ENCODE measurements at regions not wholly inside any gene's neighbourhood (a gene's known extent, or its start where the extent isn't known, plus 50 kb on each side); places are given as distances from the start of the nearest gene placed in this dataset.
A peak's percentile ranks its signal among the peaks of the same experiment; 100 is the strongest.
"Not testable (repeated sequence)": the region's sequence is repeated elsewhere in the genome, so short reads cannot be mapped to it uniquely, and the experiment has no call there.

GRCh38 chr7:67301667-67302066 lies 305.0 kb downstream of the TYW1 start:
- DNase-seq, result no peak

DNA sequence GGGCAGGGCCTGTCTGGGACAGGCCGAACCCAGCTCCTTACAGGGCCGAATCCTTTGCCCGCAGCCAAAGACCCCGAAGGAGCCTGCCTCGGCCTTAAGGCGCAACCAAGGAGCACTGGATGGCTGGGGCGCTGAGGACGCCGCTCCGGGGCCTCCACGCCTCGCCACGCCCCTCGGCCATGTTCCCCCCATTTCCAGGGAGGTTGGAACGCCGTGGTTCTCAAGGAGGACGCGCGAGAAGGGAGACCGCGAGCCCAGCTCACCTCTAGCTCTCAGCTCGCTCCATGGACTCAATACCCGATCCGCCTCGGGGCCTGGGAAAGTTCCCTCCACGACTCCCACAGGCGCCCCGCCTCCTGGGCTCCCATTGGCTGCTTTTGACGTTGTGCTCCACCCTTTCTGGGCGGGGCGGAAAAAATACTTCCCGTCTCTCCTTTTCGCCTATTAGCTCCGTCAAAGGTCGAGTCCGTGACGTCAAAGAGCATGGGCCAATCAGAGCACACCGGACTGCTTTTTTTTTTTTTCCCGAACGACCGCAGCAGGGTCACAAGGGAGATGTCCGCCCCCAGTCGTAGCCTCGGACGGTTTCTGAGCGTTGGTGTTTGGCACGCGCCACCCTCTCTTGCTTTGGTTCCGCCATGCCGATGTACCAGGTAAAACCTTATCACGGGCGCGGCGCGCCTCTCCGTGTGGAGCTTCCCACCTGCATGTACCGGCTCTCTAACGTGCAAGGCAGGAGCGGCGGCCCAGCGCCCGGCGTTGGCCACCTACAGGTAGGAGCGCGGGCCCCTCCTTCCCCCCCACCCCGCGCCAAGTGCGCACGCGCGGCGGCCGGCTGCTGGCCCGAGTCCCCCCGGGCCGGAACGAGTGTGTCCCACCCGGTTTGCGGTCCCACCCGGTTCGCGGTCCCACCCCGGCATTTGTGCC lies 305.7 kb downstream of the TYW1 start:
- peak; percentile 95 for DNase-seq

- not testable (repeated sequence) for DNase-seq
Measured at GRCh38 chr7:67304846-67305245, 308.2 kb downstream of the TYW1 start.

GRCh38 chr7:67306331-67306730 lies 309.7 kb downstream of the TYW1 start:
- no peak for DNase-seq

DNA sequence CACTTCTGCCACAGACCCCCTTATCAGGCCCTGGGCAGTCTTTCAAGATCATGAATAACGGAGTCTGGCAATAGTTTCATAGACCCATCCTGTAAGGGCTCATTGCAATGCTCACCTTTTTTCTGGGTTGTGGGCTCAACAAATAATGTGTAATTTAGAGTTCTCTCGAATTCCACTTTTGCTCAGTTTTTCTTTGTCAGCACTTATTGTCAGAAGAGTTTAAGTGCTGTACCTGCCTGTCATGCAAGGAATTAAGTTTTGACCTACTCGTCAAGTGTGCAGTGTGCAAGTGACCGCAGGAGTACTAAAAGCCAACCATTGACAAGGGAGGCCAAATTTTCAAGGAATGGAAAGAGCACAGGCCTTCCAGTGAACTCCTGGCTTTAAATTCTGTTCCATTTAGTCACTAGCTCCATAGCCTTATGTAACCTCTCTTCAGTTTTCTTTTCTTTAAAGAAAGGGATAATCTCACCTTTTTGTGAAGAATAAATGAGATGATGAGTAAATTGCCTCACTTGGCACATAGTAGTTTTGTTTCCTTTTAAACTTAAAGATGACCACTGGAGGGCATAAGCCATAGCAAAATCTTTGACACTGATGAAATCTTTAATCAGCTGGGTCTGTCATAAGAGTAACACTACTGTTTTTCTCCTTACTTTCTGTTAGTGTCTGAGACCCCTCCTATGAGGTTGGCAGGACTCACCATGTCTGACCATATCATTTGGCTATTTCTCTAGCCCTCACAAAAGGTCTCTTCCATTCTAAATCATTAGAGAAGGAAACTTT lies 313.3 kb downstream of the TYW1 start:
- DNase-seq, result no peak

GRCh38 chr7:67311901-67312300 lies 315.3 kb downstream of the TYW1 start:
- no peak for DNase-seq

- DNase-seq, result no peak
Measured at GRCh38 chr7:67313213-67313612, 316.6 kb downstream of the TYW1 start.

GRCh38 chr7:67316902-67317301 lies 320.3 kb downstream of the TYW1 start:
- not testable (repeated sequence) for DNase-seq

DNA sequence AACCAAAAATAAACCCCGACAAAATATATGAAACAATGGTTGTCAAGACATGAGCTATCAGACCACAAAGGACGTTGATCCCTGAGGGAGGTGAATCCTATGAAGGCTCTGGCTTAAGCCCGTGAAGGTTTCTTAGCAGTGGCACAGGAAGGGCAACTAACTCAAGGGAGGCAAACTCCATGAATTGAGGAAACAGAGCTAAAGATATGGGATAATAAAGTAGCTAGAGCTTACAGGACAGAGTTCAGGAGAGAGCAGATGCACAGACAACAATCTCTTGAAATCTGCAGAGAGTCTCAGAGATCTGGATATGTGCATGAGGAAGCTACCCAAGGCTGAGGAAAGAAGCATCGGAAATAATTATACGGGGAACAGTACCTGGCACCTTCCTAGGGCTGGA lies 331.6 kb downstream of the TYW1 start:
- DNase-seq, result not testable (repeated sequence)

DNA sequence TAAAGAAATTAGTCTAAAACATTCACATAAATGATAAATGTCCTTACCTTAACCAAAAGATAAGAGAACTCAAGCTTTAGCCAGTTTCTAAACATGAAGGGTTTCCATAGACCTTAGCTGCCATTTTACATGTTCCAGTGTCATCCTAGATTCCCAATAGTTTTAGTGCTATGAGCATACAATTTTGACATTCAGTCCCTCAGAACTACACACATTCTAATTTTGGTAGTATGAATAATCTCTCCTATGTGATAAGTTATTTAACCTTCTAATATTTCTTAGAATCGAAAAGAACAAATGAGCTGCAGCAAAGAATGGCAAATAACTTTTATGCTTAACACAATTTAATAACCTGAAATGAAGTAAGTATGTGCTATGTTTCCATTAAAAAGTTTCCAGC lies 338.5 kb downstream of the TYW1 start:
- DNase-seq, result not testable (repeated sequence)

- not testable (repeated sequence) for DNase-seq
Measured at GRCh38 chr7:67335663-67336062, 339.0 kb downstream of the TYW1 start.

- DNase-seq, result not testable (repeated sequence)
Measured at GRCh38 chr7:67338545-67338944, 341.9 kb downstream of the TYW1 start.

GRCh38 chr7:67341153-67341768 lies 344.6 kb downstream of the TYW1 start:
- no peak for DNase-seq

DNA sequence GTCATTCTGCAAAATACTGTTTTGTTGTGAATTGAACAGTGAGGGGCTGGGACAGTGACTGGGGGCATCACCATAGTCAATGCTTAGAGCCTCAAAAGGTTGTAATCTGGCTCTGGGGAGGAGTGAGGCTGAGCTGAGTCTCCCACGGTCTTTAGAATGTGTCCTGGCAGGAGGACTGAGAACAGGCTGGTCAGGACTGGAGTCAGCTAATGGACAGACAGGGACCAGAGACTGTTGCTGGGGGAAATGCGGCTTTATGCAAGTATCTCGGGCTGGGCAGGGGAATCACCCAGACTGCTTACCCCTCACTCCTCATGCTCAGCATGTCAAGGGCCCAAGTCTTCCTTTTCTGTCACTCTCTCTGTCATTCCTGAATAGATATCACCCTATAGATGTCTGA lies 346.5 kb downstream of the TYW1 start:
- no peak for DNase-seq

DNA sequence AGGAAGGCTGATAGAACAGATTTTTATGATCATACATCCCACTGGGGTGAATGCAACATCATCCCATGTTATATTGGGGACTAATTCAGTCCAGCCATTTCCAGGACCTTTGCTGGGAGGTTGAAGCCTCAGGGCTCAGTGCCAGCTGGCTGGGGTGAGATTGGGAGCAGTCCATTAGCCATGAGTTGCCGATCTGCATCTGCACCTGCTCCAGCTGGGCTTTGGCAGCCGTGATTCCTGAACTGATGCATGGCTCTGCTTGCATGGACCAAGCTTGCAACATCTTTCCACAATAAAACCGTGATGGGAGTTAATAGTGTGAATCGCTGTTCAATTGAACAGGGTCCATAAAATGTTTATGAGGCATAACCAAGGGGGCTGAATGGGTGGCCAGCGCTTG lies 346.9 kb downstream of the TYW1 start:
- no peak for DNase-seq

- DNase-seq, result peak; percentile 10
Measured at GRCh38 chr7:67344481-67345193, 348.0 kb downstream of the TYW1 start.

GRCh38 chr7:67346126-67346525 lies 349.5 kb downstream of the TYW1 start:
- DNase-seq, result no peak

GRCh38 chr7:67346876-67347275 lies 350.2 kb downstream of the TYW1 start:
- no peak for DNase-seq

GRCh38 chr7:67348171-67348570 lies 351.5 kb downstream of the TYW1 start:
- no peak for DNase-seq

- DNase-seq, result not testable (repeated sequence)
Measured at GRCh38 chr7:67357653-67358052, 361.0 kb downstream of the TYW1 start.

GRCh38 chr7:67358316-67358715 lies 361.7 kb downstream of the TYW1 start:
- not testable (repeated sequence) for DNase-seq

DNA sequence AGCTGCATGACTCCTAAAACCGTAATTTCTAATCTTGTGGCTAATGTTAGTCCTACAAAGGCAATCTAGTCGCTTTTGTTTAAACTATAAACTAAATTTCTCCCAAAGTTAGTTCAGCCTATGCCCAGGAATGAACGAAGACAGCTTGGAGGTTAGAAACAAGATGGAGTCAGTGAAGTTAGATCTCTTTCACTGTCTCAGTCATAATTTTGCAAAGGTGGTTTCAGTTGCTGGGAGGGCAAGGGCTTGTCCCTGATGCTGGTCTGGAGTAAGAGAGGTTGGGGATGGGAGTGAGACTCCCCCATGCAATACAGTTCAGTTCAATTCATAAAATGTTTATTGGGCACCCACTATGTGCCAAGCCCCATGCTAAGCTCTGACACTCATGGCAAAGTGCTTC lies 362.1 kb downstream of the TYW1 start:
- DNase-seq, result not testable (repeated sequence)

GRCh38 chr7:67359900-67360299 lies 363.3 kb downstream of the TYW1 start:
- DNase-seq, result no peak
